ENCODE measurements at regions not wholly inside any gene's neighbourhood (a gene's known extent, or its start where the extent isn't known, plus 50 kb on each side); places are given as distances from the start of the nearest gene placed in this dataset.

DNA sequence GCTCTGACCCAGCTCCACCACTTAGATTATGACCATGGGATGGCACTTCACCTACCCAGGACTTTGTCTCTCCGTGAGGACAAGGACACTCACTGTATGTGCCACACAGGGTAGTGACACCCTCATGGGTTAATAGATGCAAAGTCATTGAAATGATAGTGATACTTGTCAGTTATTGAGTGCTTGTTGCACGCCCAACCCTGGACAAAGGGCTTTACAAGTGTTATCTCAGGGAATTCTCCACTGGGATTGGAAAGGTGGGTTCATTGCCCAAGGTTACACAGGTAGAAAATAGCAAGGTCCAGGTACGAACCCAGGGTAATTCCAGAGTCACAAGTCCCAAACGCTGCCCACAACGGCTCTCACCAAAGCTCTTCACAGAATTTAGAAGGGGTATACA, 158.2 kb downstream of the TRIM29 start:
- H3K9me3 ChIP-seq: no peaks in the 10 kb centered on the region
- H3K4me3 ChIP-seq: no peak overlapping the region
- H3K36me3 ChIP-seq: no peaks in the 10 kb centered on the region
- no peaks in the 10 kb centered on the region for H3K27me3 ChIP-seq
- DNase-seq: no peak

DNA sequence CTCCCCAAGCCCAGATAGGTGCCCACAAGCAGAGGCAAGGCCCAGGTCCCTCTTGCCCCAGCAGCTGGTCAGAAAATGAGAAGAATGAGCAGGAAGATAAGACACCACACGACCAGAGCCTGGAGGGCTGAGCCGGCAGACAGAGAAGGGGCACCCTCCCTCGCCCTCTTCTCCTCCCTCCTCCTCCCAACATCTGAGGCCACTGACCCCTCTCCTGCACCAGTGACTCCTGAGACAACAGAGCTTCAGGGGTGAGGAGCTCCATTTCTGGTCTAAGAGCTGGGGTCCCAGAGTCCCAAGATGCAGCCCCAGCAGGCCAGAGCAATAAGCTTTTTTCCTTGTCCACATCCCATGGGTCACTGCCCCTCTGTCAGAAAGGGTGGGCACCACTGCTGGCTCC, 159.2 kb downstream of the TRIM29 start:
- Histone ChIP-seq H3K27me3 (no peaks in the 10 kb centered on the region), H3K4me3 (no peak overlapping the region), H3K9me3 (no peaks in the 10 kb centered on the region), H3K36me3 (no peaks in the 10 kb centered on the region)
- DNase-seq: no peak

DNA sequence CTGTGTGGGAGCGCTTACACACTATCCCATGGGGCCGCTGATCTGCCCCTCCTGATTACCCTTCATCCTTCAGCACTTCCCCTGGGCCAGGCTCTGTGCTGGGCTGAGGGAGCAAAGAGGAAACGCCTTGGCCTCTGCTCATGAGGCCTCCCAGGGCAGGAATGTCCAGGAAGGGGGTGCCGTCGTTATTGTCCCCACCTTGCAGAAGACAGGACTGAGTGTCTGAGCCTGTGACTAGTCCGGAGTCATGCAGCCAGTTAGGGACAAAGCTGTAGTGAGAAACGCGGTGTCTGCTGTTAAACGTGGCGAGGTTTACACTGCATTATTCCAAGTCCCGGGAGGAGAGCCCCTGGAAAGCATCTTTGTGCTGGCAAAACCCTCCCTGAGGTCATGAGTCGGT, 160.0 kb downstream of the TRIM29 start:
- no peaks in the 10 kb centered on the region for H3K36me3 ChIP-seq
- H3K27me3 ChIP-seq: no peaks in the 10 kb centered on the region
- DNase-seq: no peak
- no peak overlapping the region for H3K4me3 ChIP-seq
- no peaks in the 10 kb centered on the region for H3K9me3 ChIP-seq

DNA sequence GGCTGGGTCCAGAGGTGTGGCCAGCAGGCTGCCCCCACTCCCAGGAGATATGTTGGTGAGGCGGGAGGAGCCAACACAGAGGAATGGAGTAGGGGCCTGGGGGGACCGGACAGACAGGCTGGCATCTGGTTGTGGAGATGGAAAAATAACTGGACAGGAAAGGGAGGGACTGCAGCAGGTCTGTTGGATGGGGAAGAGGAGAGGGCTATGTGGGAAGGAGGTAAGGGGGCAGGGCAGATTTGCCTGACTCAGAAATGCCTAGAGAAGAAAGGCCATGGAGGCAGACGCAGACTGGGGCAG, 160.4 kb downstream of the TRIM29 start:
- Histone ChIP-seq H3K9me3 (no peaks in the 10 kb centered on the region), H3K4me3 (no peak overlapping the region), H3K36me3 (no peaks in the 10 kb centered on the region), H3K27me3 (no peaks in the 10 kb centered on the region)
- DNase-seq: no peak

DNA sequence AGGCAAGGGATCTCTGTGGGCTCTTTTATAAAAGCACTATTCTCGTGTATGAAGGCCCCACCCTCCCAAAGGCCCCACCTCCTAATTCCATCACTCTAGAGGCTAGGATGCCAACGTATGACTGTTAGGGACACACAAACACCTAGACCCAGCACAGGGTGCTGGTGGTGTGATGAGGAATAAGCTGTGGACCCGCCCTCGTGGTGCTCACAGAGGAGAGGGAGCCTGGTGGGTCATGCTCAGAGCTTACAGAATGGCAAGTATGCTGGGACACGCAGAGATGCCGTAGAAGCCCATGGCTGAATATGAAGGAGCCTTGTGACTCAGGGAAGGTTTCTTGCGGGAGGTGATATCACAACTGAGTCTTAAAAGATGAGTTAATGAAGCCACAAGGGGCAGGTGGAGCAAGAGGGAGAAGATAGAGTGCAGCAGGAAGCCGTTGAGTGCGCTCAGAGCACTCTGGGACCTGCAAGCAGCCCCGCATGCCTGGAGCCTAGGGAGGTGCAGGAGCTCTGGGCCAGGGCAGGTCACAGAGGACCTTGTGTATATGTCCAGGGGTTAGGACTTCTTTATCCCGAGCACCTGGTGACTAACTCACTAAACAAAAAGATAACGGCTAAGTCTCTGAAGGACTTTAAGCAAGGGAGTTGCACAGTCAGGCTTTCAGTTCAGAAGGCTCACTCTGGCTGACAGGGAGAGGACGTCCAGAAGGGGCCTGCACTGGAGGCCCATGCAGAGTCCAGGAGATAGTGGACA, 160.9 kb downstream of the TRIM29 start:
- H3K9me3 ChIP-seq: no peaks in the 10 kb centered on the region
- DNase-seq: no peak
- no peaks in the 10 kb centered on the region for H3K27me3 ChIP-seq
- H3K36me3 ChIP-seq: no peaks in the 10 kb centered on the region
- no peak overlapping the region for H3K4me3 ChIP-seq

DNA sequence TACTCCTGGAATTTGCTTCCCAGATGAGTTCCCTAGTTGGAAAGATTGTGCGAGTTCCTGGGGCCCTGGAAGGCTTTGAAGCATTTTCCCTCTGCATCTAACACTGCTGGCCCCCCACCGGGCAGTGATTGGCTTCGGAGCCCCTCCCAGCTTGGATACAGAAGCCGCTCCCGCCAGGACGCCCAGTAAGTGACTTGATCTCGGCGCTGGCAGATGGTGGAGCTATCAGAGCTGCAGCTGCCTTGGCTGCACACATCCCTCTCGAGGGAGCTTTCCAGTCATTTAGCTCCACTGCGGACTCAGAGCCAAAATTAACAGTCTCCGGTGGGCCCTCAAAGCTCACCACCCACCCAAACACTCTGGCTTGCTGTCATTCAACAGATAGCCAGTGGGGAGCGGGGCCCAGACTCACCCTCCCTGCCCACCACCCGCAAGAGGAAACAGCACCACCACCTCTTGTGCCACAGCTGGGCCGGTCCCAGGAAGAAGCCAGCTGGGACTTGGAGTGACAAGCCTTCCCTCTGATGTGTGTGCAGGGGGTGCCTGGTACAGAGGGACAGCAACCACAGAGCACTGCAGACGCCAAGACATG, 162.3 kb downstream of the TRIM29 start:
- no peaks in the 10 kb centered on the region; the same call in 1 of the 2 replicates for H3K27me3 ChIP-seq
- no peaks in the 10 kb centered on the region for H3K36me3 ChIP-seq
- no peak for DNase-seq
- no peaks in the 10 kb centered on the region for H3K9me3 ChIP-seq
- H3K4me3 ChIP-seq: no peak overlapping the region

DNA sequence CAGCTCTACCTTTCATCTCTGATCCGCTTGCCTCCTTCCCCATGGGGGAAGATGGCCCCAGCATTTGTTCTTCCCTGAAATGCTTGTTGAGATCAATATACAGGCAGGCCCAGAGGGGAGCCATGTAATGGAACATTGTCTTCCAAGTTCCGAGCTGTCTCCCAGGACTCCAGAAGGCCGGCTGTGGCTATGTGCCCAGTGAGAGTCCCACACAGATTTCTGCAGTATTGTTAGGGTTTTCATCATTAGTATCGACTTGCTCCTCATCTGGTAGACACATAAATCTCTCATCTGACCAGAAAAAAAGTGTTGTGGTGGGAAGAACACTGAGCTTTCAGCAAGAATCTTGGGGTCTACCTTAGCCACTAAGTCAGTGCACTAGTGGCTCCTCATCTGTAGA, 163.4 kb downstream of the TRIM29 start:
- Histone ChIP-seq H3K36me3 (no peaks in the 10 kb centered on the region), H3K4me3 (no peak overlapping the region), H3K27me3 (no peaks in the 10 kb centered on the region; the same call in 1 of the 2 replicates), H3K9me3 (no peaks in the 10 kb centered on the region)
- DNase-seq: no peak

DNA sequence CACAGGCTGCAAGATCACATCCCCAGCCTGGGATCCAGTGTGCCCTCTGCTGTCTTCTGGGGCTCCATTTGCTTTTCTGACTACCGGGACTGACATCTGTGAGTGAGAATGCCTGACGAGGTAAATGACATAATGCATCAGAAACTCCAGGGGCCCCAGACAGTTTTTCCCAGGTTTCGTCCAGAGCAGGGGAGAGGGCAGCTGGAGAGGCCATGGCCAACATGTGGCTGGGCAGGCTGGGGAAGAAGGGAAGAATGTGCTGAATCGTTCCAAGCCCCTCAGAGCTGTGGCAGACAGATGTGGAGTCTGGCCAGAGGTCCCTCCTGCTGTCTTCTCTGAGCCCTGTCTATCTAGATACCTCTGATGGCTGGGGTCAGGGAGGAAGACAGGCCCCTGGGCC, 163.9 kb downstream of the TRIM29 start:
- H3K27me3 ChIP-seq: no peaks in the 10 kb centered on the region; the same call in 1 of the 2 replicates

DNA sequence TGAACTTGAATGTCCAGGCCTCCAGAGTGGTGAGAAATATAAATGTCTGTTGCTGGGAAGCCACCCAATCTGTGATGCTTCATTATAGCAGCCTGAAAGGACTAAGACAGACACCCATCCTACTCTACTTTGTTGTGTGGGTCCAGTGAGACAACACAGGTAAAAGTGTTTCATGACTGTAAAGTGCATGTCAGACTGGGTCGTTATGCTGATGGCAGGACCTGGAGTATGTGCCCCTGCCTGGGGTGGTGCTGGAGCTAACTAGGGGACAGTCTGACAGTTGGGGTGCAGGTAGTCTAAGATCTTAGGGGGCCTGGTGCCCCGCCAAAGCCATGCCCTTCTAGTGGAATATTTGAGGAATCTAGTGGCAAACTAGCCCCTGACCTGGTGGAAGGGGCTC, 165.6 kb downstream of the TRIM29 start:
- H3K36me3 ChIP-seq: no peaks in the 10 kb centered on the region
- no peak for DNase-seq
- no peak overlapping the region for H3K4me3 ChIP-seq
- H3K9me3 ChIP-seq: no peaks in the 10 kb centered on the region
- H3K27me3 ChIP-seq: no peaks in the 10 kb centered on the region; the same call in 1 of the 2 replicates

More for the DNA sequence above, 163.9 kb downstream of the TRIM29 start:
- DNase-seq: no peak
- H3K36me3 ChIP-seq: no peaks in the 10 kb centered on the region
- no peak overlapping the region for H3K4me3 ChIP-seq
- H3K9me3 ChIP-seq: no peaks in the 10 kb centered on the region

DNA sequence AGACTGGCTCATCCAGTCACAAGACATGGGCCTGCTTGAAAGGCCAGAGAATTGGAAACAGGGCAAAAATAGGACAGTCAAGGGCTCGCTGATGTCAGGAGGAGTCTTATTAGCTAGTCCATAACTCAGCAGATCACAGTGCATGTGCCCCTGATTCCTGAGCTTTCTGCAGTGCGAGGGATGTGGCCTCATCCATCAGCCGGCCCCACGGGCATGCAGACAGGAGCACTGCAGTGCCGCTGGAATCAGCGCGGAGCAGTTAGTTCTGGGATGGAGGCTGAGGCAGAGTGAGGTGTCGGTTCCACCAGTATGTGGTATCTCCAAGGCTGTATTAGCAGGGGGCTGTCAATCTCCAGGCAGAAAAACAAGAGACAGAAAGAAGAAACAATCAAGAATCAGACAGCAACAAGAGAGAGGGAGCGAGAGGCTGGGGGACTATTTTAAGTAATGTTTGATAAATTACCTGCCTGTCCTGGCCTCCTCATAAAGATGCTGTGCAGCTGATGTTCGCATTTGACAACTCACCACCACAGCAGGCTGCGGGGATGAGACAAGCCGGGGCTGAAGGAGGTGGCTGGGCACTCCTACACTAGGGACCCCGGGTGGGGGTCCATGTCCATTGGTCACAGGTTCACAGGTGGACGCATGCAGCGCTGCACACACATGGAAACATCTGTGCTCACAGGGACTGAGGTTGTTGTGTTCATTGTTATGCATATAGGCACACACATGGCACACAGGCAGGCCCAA, 167.2 kb downstream of the TRIM29 start:
- Histone ChIP-seq H3K4me3 (no peak overlapping the region), H3K27me3 (no peaks in the 10 kb centered on the region; the same call in 1 of the 2 replicates), H3K36me3 (no peaks in the 10 kb centered on the region), H3K9me3 (no peaks in the 10 kb centered on the region)
- no peak for DNase-seq

DNA sequence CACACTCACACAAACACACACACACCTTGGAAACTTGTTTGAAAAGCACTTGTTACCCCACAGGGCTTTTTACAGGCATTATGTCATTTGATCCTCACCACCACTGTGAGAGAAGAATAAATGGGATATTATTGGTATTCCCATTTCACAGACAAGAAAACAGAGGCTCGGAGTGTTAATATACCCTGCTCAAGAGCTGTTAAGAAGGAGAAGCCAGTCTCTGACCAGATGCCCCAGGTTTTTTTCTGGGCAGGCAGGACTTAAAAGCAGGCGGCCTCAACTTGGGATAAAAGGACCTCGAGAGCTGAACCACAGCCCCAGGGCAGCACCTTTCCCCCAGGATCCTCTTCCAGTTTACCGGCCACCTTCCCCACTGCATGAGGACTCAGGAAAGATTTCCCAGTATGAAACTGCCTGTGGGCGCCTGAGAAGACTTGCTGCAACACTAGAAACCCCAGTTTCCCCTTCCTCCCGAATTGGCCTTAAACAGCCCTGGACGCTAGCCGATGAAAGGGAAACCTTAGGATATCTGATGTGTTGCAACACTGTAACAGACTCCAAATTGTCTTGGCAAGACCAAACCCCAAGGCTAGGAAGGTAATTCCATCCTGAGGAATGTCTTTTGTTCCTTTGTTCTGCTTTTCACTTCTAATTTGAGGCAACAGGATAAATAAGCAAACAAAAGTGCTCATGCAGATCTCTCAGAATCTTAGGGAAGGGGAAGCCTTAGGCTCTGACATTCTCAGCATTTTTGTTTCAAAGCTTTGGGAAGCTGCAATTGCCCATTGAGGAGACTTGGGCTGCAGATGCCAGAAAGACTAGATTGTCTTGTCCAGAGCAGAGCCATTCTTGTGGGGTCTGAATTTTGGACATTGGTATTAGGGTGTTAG, 173.5 kb downstream of the TRIM29 start:
- no peak for DNase-seq
- Histone ChIP-seq H3K36me3 (no peaks in the 10 kb centered on the region), H3K4me3 (no peak overlapping the region), H3K9me3 (no peaks in the 10 kb centered on the region), H3K27me3 (peaks cover 26% of the 10 kb centered on the region)

DNA sequence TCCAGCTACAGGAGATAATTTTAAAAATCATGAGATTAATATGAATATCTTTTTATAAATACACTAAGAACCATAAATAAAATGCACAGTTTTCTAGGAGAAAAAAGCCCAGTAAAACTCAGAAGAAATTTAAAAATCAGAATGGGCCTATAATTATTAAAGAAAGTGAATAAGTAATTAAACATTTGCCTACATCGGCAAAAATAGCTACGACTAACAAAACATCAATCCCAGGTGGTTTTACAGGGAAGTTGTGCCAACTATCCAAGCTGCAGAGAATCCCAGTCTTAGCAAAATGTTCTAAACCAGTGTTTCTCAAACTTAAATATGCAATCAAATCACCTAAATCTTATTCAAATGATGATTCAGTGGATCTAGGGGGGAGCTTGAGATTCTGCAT, 180.0 kb downstream of the TRIM29 start:
- Histone ChIP-seq H3K4me3 (no peak overlapping the region), H3K36me3 (no peaks in the 10 kb centered on the region), H3K27me3 (peaks cover 62% of the 10 kb centered on the region), H3K9me3 (no peaks in the 10 kb centered on the region)
- DNase-seq: no peak

DNA sequence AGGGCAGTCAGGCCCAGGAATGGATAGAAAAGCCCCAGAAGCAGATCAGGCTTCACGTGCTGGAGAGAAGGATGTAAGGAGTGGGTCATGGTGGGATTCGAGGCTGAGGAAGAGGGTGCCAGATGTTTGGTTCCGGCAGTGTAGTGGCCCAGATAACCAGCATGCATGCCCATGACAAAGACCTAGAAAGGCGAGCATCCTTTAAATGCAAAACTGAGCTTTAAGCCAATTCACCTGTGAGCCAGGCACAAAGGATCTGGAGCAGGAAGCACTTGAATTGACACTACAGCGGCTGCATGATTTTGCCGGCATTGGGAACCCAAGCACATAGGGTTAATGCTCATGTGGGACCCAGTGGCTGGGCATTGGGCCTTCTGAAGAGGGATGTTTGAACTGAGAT, 185.5 kb downstream of the TRIM29 start:
- H3K36me3 ChIP-seq: no peaks in the 10 kb centered on the region
- H3K9me3 ChIP-seq: no peaks in the 10 kb centered on the region
- no peak for DNase-seq
- no peak overlapping the region for H3K4me3 ChIP-seq
- H3K27me3 ChIP-seq: peaks cover 31% of the 10 kb centered on the region

DNA sequence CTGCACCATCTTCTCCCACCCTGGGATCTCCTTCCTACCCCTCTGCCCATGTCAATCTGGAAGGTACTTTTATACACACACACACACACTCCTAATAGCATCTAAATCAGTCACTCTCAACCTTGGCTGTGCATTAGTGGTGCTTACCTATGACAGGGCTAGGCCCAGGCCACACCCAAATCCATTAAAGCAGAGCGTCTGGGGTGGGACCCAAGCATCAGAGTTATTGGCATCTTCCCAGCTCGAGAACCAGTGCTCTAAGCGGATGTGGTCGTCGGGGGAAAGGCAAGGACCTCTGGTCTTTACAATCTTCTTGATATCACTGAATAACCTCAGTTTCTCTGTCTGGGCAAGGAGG, 194.6 kb downstream of the TRIM29 start:
- no peak for DNase-seq
- Histone ChIP-seq H3K4me3 (no peak overlapping the region), H3K9me3 (no peaks in the 10 kb centered on the region), H3K36me3 (no peaks in the 10 kb centered on the region), H3K27me3 (no peaks in the 10 kb centered on the region)

DNA sequence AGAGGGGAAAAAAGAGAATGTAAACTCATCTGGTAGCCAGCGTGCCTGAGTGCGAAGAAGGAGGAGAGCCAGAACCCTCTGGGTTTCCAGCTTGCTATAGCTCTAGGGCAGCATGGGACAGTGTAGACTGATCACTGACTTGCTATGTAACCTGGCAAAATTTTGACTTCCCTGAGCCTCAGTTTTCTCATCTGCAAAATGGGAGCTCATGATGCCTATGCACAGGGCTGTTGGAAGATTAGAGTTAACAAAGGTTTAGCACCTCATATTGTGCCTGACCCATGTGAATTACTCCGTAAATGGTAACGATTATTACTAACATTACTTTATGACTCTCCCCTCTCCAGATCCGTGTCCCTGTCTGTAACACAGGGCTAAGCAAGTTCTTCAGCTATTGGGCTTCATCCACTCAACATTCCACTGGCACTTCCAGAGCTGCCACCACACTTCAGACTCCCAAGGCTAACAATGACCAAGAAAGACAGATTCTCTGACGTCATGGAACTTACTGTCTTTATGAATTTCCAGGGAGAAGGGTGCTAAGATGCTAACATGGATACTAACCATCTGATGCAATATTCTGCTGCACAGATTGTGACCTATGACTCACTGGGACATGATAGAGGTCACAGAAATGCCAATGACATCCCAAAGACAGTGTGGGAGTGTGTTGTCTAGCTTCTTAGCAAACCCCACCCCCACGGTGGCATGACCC, 195.2 kb downstream of the TRIM29 start:
- no peak for DNase-seq
- Histone ChIP-seq H3K4me3 (no peak overlapping the region), H3K36me3 (no peaks in the 10 kb centered on the region), H3K27me3 (no peaks in the 10 kb centered on the region), H3K9me3 (no peaks in the 10 kb centered on the region)

DNA sequence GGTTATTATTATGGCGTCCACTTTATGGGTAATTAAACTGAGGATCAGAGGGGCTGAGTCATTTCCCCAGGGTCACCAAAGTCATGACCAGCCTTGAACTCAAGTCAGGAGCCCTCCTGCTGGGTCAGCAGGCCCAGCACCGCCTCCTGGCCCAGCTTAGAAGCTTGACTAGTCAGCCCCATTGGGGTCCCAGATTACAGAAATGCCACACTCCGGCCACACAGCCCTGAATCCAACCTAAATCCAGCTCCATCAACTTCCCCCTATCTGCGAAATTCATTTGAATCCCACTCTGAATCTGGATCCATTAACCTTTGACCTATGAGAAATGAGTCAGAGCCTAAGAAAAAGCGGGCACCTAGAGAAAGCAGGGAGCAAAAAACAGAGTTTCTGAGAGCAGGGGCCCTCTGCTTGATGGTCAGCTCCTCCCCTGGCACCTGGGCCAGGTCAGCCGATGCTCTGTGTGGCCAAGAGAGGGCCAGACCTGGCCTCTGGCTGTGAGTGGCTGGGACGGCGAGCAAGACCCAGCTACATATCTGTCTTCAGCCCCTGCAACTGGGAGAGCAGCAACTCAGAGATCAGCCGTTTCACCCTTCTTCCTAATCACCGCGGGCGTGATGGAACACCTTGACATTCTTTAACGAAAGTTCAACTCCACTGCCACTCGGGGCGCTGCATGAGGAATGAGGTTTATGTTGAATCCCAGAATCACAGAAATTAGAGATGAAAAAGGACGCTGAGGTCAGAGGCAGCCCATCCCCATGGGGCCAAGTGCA, 196.1 kb downstream of the TRIM29 start:
- no peak for DNase-seq
- Histone ChIP-seq H3K4me3 (no peak overlapping the region), H3K9me3 (no peaks in the 10 kb centered on the region), H3K27me3 (0 out of 2 replicates have a peak, but pooled peaks cover 2% of the 10 kb centered on the region), H3K36me3 (no peaks in the 10 kb centered on the region)
